HepG2 (cell line): ENCODE measurements at regions not wholly inside any gene's neighbourhood (a gene's known extent, or its start where the extent isn't known, plus 50 kb on each side); places are given as distances from the start of the nearest gene placed in this dataset.
"Not testable (repeated sequence)": the region's sequence is repeated elsewhere in the genome, so short reads cannot be mapped to it uniquely, and the experiment has no call there.

Experiments used
- ATAC-seq: fragments of 200-7000 bp; cut with Tn5 transposase; 3 replicates; pipeline ENCODE4 v1.9.1; 2020; ENCODE audit warnings: mild to moderate bottlenecking, moderate library complexity
- BruUV-seq: library from RNA; stranded (reverse); fragments of 400-500 nt; replicated peaks from 2 replicates; lab custom pipeline; 2021; lab: Mats Ljungman, UMichigan
- CTCF ChIA-PET: fragments of 300-600 bp; formaldehyde crosslinking; extraction: SDS; loops from one replicate; lab custom pipeline; 2021; ENCODE audit warnings: low total read pairs, inconsistent platforms, low intra/inter-chr PET ratio; lab: Yijun Ruan, JAX
- POLR2A ChIA-PET: fragments of 350-600 bp; sonication (Branson Sonifier 250); formaldehyde crosslinking; loops from one replicate; lab custom pipeline; 2020; ENCODE audit warnings: antibody characterized with exemption, inconsistent platforms; lab: Yijun Ruan, JAX
- DNase-seq: peaks from one replicate; pipeline ENCODE4 v3.0.0-alpha.2; 2015; ENCODE audit warnings: low spot score
- FAIRE-seq: peaks from 3 replicates; lab custom pipeline; 2011; peaks lifted over from hg19 to GRCh38; lab: Jason Lieb, UNC
- H2AFZ ChIP-seq: one replicate; pipeline ENCODE4 v1.6.1; 2011; ENCODE audit warnings: low read length, inconsistent platforms
- H3K27ac ChIP-seq: fragments of 300-600 bp; 3 replicates; pipeline ENCODE4 v1.8.0; 2011; ENCODE audit warnings: mixed run types, mild to moderate bottlenecking, mixed read lengths, low read length, inconsistent platforms; ENCODE audit not compliant: insufficient read depth; ENCODE audit errors: extremely low read length
- H3K27me3 ChIP-seq, 2 experiments: fragments of 200-600 bp in 1 of 2; 2 replicates in 1 of 2; 3 replicates in 1 of 2; pipeline versions ENCODE4 v1.6.0 to v1.8.0; 2011; ENCODE audit warnings: low read length in 2 of 2, mild to moderate bottlenecking in 2 of 2, moderate library complexity in 2 of 2, inconsistent platforms in 1 of 2; ENCODE audit not compliant: insufficient read depth in 2 of 2, control insufficient read depth in 1 of 2
- H3K36me3 ChIP-seq, 2 experiments: fragments of 200-600 bp in 1 of 2; replicated peaks in 1 of 2; 2 replicates in 1 of 2; 3 replicates in 1 of 2; pipeline versions ENCODE4 v1.5.1 to v1.8.0; 2011; ENCODE audit warnings: low read length in 2 of 2, inconsistent platforms in 1 of 2; ENCODE audit not compliant: insufficient read depth in 2 of 2, control insufficient read depth in 1 of 2
- H3K4me1 ChIP-seq: 2 replicates; pipeline ENCODE4 v1.5.1; 2012; ENCODE audit warnings: low read length, inconsistent platforms; ENCODE audit not compliant: insufficient read depth
- H3K4me2 ChIP-seq: 2 replicates; pipeline ENCODE4 v1.6.0; 2011; ENCODE audit warnings: low read depth, low read length, inconsistent platforms
- H3K4me3 ChIP-seq, 3 experiments: fragments of 200-600 bp in 1 of 3; sonication (generic), shearing (Covaris generic) in 1 of 3; replicated peaks in 1 of 3; 2 replicates each; pipeline ENCODE4 v1.5.1; 2011 to 2016; ENCODE audit warnings: low read length in 3 of 3, inconsistent platforms in 2 of 3, low read depth in 2 of 3, mild to moderate bottlenecking in 2 of 3, control low read depth in 1 of 3, mixed read lengths in 1 of 3; ENCODE audit not compliant: insufficient read depth in 1 of 3
- H3K79me2 ChIP-seq: one replicate; pipeline ENCODE4 v1.6.1; 2011; ENCODE audit warnings: low read length, inconsistent platforms; ENCODE audit not compliant: insufficient read depth
- H3K9ac ChIP-seq: 2 replicates; pipeline ENCODE4 v1.6.0; 2011; ENCODE audit warnings: mild to moderate bottlenecking, low read depth, low read length, inconsistent platforms; ENCODE audit not compliant: insufficient read depth
- H3K9me3 ChIP-seq: 2 replicates; pipeline ENCODE4 v1.5.1; 2012; ENCODE audit warnings: mild to moderate bottlenecking, low read length
- H4K20me1 ChIP-seq: 2 replicates; pipeline ENCODE4 v1.6.0; 2011; ENCODE audit warnings: inconsistent platforms, mild to moderate bottlenecking, low read length, moderate library complexity; ENCODE audit not compliant: insufficient read depth
- MAFF ChIP-seq: IDR thresholded peaks from 2 replicates; pipeline ENCODE4 v1.6.1; 2011; ENCODE audit warnings: low read depth, low read length, improper control_type of control experiment
- ZBTB42 ChIP-seq: sonication (generic); formaldehyde crosslinking; IDR thresholded peaks from 2 replicates; pipeline ENCODE4 v1.5.0; 2020; ENCODE audit warnings: mild to moderate bottlenecking, missing genetic modification reagents
- ZNF749 ChIP-seq: sonication (generic); formaldehyde crosslinking; IDR thresholded peaks from 2 replicates; pipeline ENCODE4 v1.8.0; 2022; ENCODE audit warnings: mild to moderate bottlenecking, missing genetic modification reagents, moderate library complexity, borderline replicate concordance
- WGBS: methylation state at CpG from one replicate; pipeline ENCODE4 v1.1.6; 2017; ENCODE audit warnings: low lambda C conversion rate; 5-methylcytosine and 5-hydroxymethylcytosine counted together
- in situ Hi-C: cut with HindIII; loops from 2 replicates; pipeline ENCODE4 v1.10.0; 2017; ENCODE audit warnings: low pct_unique_long_range_greater_than_20kb; ENCODE audit not compliant: extremely low pct_ligation_motif_present
- intact Hi-C: fragments of 100-400 bp; cut with micrococcal nuclease; formaldehyde crosslinking; loops from one replicate; pipeline ENCODE4 v1.10.0; 2022; ENCODE audit not compliant: unreplicated experiment
- TF ChIP-seq, protein P1 (sequence below): fragments of 450-650 bp; IDR thresholded peaks from 2 replicates; pipeline ENCODE4 v1.6.1; 2016

- ChIA-PET CTCF (no interaction called here), POLR2A (no interaction called here)
- no TSS peak for BruUV-seq
- Histone ChIP-seq H3K27ac (no peak overlapping the region), H3K4me3 (no peak overlapping the region), H3K9ac (no peak overlapping the region), H3K79me2 (no peaks in the 10 kb centered on the region), H2AFZ (no peak overlapping the region), H3K4me2 (no peak overlapping the region)
- FAIRE-seq (no peak), ATAC-seq (no peak)
- in situ Hi-C loops = no loop called here
- TF ChIP-seq MAFF = no peak
- TF ChIP-seq ZBTB42 (CRISPR knock-in tag) = no peak
- TF ChIP-seq ZNF749 (CRISPR knock-in tag) = no peak
- TF ChIP-seq, protein P1, sequence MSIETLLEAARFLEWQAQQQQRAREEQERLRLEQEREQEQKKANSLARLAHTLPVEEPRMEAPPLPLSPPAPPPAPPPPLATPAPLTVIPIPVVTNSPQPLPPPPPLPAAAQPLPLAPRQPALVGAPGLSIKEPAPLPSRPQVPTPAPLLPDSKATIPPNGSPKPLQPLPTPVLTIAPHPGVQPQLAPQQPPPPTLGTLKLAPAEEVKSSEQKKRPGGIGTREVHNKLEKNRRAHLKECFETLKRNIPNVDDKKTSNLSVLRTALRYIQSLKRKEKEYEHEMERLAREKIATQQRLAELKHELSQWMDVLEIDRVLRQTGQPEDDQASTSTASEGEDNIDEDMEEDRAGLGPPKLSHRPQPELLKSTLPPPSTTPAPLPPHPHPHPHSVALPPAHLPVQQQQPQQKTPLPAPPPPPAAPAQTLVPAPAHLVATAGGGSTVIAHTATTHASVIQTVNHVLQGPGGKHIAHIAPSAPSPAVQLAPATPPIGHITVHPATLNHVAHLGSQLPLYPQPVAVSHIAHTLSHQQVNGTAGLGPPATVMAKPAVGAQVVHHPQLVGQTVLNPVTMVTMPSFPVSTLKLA = no peak
- TF ChIP-seq, all 625 proteins: peak for 0
- H3K4me1 ChIP-seq = no peaks in the 10 kb centered on the region
- no peaks in the 10 kb centered on the region for H3K36me3 ChIP-seq
- no peaks in the 10 kb centered on the region for H3K27me3 ChIP-seq
- intact Hi-C loops = no loop called here
- peaks cover 70% of the 10 kb centered on the region for H3K9me3 ChIP-seq
- no peak for DNase-seq
- no peaks in the 10 kb centered on the region for H4K20me1 ChIP-seq
Measured at GRCh38 chr1:72954943-72955342, 672.6 kb upstream of the NEGR1 start.

GRCh38 chr1:72950900-72951299 is 668.6 kb upstream of the NEGR1 start:
- FAIRE-seq, H3K4me1 ChIP-seq, ATAC-seq, H3K4me3 ChIP-seq, in situ Hi-C loops, H3K79me2 ChIP-seq, H3K27me3 ChIP-seq, BruUV-seq, DNase-seq, H3K9ac ChIP-seq, CTCF ChIA-PET, H3K36me3 ChIP-seq, POLR2A ChIA-PET, H2AFZ ChIP-seq, H3K27ac ChIP-seq, H4K20me1 ChIP-seq, intact Hi-C loops, H3K4me2 ChIP-seq: not testable (repeated sequence)
- peaks cover 68% of the 10 kb centered on the region for H3K9me3 ChIP-seq
- 5% methylated on average over 3 of the region's 3 CpGs for WGBS
